WTC11 (cell line): ENCODE measurements at regions not wholly inside any gene's neighbourhood (a gene's known extent, or its start where the extent isn't known, plus 50 kb on each side); places are given as distances from the start of the nearest gene placed in this dataset.

Experiments
- ATAC-seq: fragments of 200-7000 bp; cut with Tn5 transposase; 2 replicates; pipeline ENCODE4 v1.10.0; 2021; ENCODE audit warnings: mild to moderate bottlenecking, moderate library complexity
- CTCF ChIA-PET: fragments of 300-600 bp; sonication (Branson Sonifier 250); formaldehyde crosslinking; loops from one replicate; lab custom pipeline; 2021; ENCODE audit warnings: antibody characterized with exemption; lab: Charles Lee
- POLR2A ChIA-PET: fragments of 350-600 bp; sonication (Branson Sonifier 250); formaldehyde crosslinking; loops from one replicate; lab custom pipeline; 2021; ENCODE audit warnings: antibody characterized with exemption; lab: Charles Lee
- DNase-seq: peaks from one replicate; pipeline ENCODE4 v3.0.0; 2021; ENCODE audit warnings: low spot score
- H3K27ac Mint-ChIP-seq: 2 replicates; pipeline ENCODE4 v1.8.0; 2021; ENCODE audit warnings: mixed read lengths
- H3K27me3 Mint-ChIP-seq: 2 replicates; pipeline ENCODE4 v1.8.0; 2021; ENCODE audit warnings: low read depth, mild to moderate bottlenecking, moderate library complexity, mixed read lengths
- H3K36me3 Mint-ChIP-seq: 2 replicates; pipeline ENCODE4 v1.8.0; 2021; ENCODE audit warnings: mixed read lengths
- H3K4me1 Mint-ChIP-seq: 2 replicates; pipeline ENCODE4 v1.8.0; 2022; ENCODE audit warnings: mixed read lengths
- H3K4me3 Mint-ChIP-seq: 2 replicates; pipeline ENCODE4 v1.8.0; 2021; ENCODE audit warnings: mild to moderate bottlenecking, moderate library complexity, mixed read lengths
- H3K9me3 Mint-ChIP-seq: 2 replicates; pipeline ENCODE4 v1.8.0; 2021; ENCODE audit warnings: mixed read lengths
- ATF2 ChIP-seq: sonication (generic); formaldehyde crosslinking; IDR thresholded peaks from 2 replicates; pipeline ENCODE4 v1.8.1; 2022; ENCODE audit warnings: low read depth, missing genetic modification reagents, borderline replicate concordance
- CBFB ChIP-seq: sonication (generic); formaldehyde crosslinking; IDR thresholded peaks from 2 replicates; pipeline ENCODE4 v1.8.1; 2022; ENCODE audit warnings: mild to moderate bottlenecking, low read depth, missing genetic modification reagents
- CREM ChIP-seq: sonication (generic); formaldehyde crosslinking; IDR thresholded peaks from 2 replicates; pipeline ENCODE4 v1.8.1; 2022; ENCODE audit warnings: mild to moderate bottlenecking, missing genetic modification reagents, moderate library complexity
- CTCF ChIP-seq: fragments of 200-600 bp; IDR thresholded peaks from 2 replicates; pipeline ENCODE4 v1.8.0; 2022; ENCODE audit warnings: antibody characterized with exemption
- ETV6 ChIP-seq: sonication (generic); formaldehyde crosslinking; IDR thresholded peaks from 2 replicates; pipeline ENCODE4 v1.8.1; 2022; ENCODE audit warnings: mild to moderate bottlenecking, missing genetic modification reagents
- FOXJ3 ChIP-seq: sonication (generic); formaldehyde crosslinking; IDR thresholded peaks from 2 replicates; pipeline ENCODE4 v1.9.0; 2021; ENCODE audit warnings: missing genetic modification reagents, mild to moderate bottlenecking, borderline replicate concordance
- FOXP4 ChIP-seq: sonication (generic); formaldehyde crosslinking; IDR thresholded peaks from 2 replicates; pipeline ENCODE4 v1.8.0; 2022; ENCODE audit warnings: mild to moderate bottlenecking, missing genetic modification reagents
- GABPB1 ChIP-seq: sonication (generic); formaldehyde crosslinking; IDR thresholded peaks from 2 replicates; pipeline ENCODE4 v1.8.1; 2023; ENCODE audit warnings: mild to moderate bottlenecking, missing genetic modification reagents
- MAX ChIP-seq: sonication (generic); formaldehyde crosslinking; IDR thresholded peaks from 2 replicates; pipeline ENCODE4 v1.8.0; 2022; ENCODE audit warnings: mild to moderate bottlenecking, missing genetic modification reagents
- PRDM15 ChIP-seq: sonication (generic); formaldehyde crosslinking; IDR thresholded peaks from 2 replicates; pipeline ENCODE4 v1.8.0; 2022; ENCODE audit warnings: missing genetic modification reagents
- ZMAT4 ChIP-seq: fragments of 250-450 bp; sonication (Bioruptor Pico); IDR thresholded peaks from 2 replicates; pipeline ENCODE4 v1.9.0; 2021; ENCODE audit warnings: mild to moderate bottlenecking
- ZNF121 ChIP-seq: sonication (generic); formaldehyde crosslinking; IDR thresholded peaks from 2 replicates; pipeline ENCODE4 v1.8.0; 2023; ENCODE audit warnings: missing genetic modification reagents
- ZNF263 ChIP-seq: sonication (generic); formaldehyde crosslinking; IDR thresholded peaks from 2 replicates; pipeline ENCODE4 v1.8.1; 2022; ENCODE audit warnings: low read depth, mild to moderate bottlenecking, moderate library complexity, missing genetic modification reagents
- ZNF281 ChIP-seq: sonication (generic); formaldehyde crosslinking; IDR thresholded peaks from 2 replicates; pipeline ENCODE4 v1.8.0; 2023; ENCODE audit warnings: mild to moderate bottlenecking, missing genetic modification reagents
- ZNF512 ChIP-seq: sonication (generic); formaldehyde crosslinking; IDR thresholded peaks from 2 replicates; pipeline ENCODE4 v1.8.1; 2022; ENCODE audit warnings: missing genetic modification reagents, borderline replicate concordance
- ZNF671 ChIP-seq: fragments of 250-450 bp; sonication (Bioruptor Pico); IDR thresholded peaks from 2 replicates; pipeline ENCODE4 v1.8.0; 2021; ENCODE audit warnings: mild to moderate bottlenecking

GRCh38 chrX:43585922-43586321, 70.2 kb upstream of the MAOA start (continued):
- TF ChIP-seq GABPB1 (CRISPR knock-in tag) (no peak), FOXP4 (CRISPR knock-in tag) (no peak), ATF2 (no peak), ETV6 (CRISPR knock-in tag) (no peak)
- TF ChIP-seq, all 79 proteins: peak for 0

GRCh38 chrX:43586830-43587229, 69.3 kb upstream of the MAOA start:
- no peaks in the 10 kb centered on the region for H3K4me1 Mint-ChIP-seq
- no peaks in the 10 kb centered on the region; the same call in 1 of the 2 replicates for H3K27me3 Mint-ChIP-seq
- CTCF ChIA-PET, result interaction anchor here (1.7 kb wide), 1 partner anchor 164 kb away, joined by 13 read pairs; no protein-coding TSS in a partner anchor
- H3K36me3 Mint-ChIP-seq, result no peaks in the 10 kb centered on the region; the same call in 1 of the 2 replicates
- POLR2A ChIA-PET, result no interaction called here
- DNase-seq, result no peak
- no peak for ATAC-seq
- H3K27ac Mint-ChIP-seq, result no peak overlapping the region
- H3K4me3 Mint-ChIP-seq, result no peak overlapping the region
- H3K9me3 Mint-ChIP-seq, result peaks cover 4% of the 10 kb centered on the region; the same call in 1 of the 2 replicates
- TF ChIP-seq ZNF121 (CRISPR knock-in tag), result no peak
- no peak for TF ChIP-seq CBFB (CRISPR knock-in tag)
- TF ChIP-seq PRDM15 (CRISPR knock-in tag), result no peak
- no peak for TF ChIP-seq ZNF512 (CRISPR knock-in tag)

- POLR2A ChIA-PET, result no interaction called here
- ATAC-seq, result no peak
- TF ChIP-seq ZNF671 (CRISPR knock-in tag), result no peak
- TF ChIP-seq MAX (CRISPR knock-in tag), result no peak
- TF ChIP-seq FOXJ3 (CRISPR knock-in tag), result no peak
- no peak for TF ChIP-seq ZNF281 (CRISPR knock-in tag)
- TF ChIP-seq ZNF263 (CRISPR knock-in tag), result no peak
- no peak for TF ChIP-seq CREM (CRISPR knock-in tag)
- no peak for TF ChIP-seq CTCF
- TF ChIP-seq ZMAT4 (CRISPR knock-in tag), result no peak
Measured at GRCh38 chrX:43589735-43590134, 66.4 kb upstream of the MAOA start.

More at GRCh38 chrX:43589735-43590134, 66.4 kb upstream of the MAOA start:
- Mint-ChIP-seq H3K4me1 (no peaks in the 10 kb centered on the region), H3K27me3 (no peaks in the 10 kb centered on the region; the same call in 1 of the 2 replicates), H3K9me3 (peaks cover 4% of the 10 kb centered on the region; the same call in 1 of the 2 replicates), H3K36me3 (no peaks in the 10 kb centered on the region; the same call in 1 of the 2 replicates), H3K27ac (no peak overlapping the region), H3K4me3 (no peak overlapping the region)
- no peak for DNase-seq
- CTCF ChIA-PET, result no interaction called here
